Sigmoid colon (tissue), 3 donors: ENCODE measurements at regions not wholly inside any gene's neighbourhood (a gene's known extent, or its start where the extent isn't known, plus 50 kb on each side); places are given as distances from the start of the nearest gene placed in this dataset.

ENCODE experiments used
- CTCF ChIP-seq, 4 experiments: fragments of 450-650 bp in 3 of 4; fragments of 200-600 bp in 1 of 4; IDR thresholded peaks; one replicate each; pipeline ENCODE4 v1.5.1; 2016 to 2019; ENCODE audit warnings: antibody characterized with exemption in 4 of 4, mild to moderate bottlenecking in 3 of 4, moderate library complexity in 2 of 4
- POLR2A ChIP-seq, 2 donors: fragments of 450-650 bp; IDR thresholded peaks; one replicate each; pipeline ENCODE4 v1.6.1; 2016; ENCODE audit warnings: antibody characterized with exemption in 2 of 2, mild to moderate bottlenecking in 2 of 2, moderate library complexity in 2 of 2

GRCh38 chr3:182709306-182709705 lies 84.0 kb upstream of the ATP11B start:
- TF ChIP-seq POLR2A (IDR thresholded peaks at IDR 0.05) = no peak
- no peak for TF ChIP-seq CTCF (IDR thresholded peaks at IDR 0.05)
